ENCODE measurements at regions not wholly inside any gene's neighbourhood (a gene's known extent, or its start where the extent isn't known, plus 50 kb on each side); places are given as distances from the start of the nearest gene placed in this dataset.

DNA sequence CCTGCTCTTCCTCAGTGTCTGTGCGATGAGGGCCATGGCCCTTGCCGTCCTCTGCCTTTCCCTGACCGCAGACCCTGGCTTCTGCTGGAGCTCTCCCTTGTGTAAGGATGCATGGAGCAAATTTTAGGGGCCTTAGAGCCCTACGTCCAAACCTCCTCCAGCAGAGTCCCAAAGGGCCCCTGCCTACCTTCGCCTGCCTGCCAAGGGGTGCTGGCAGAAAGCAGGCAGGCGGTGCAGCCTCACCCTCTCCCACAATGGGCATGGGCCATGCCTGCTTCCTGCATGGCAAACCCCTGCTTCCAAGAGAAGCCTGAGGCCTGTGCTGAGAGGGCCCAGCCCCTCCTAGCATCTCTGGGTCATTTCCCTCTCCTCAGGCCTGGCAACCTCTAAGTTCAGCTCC lies 71.3 kb upstream of the FGF3 start:
- no peak for TF ChIP-seq EZH2 (IDR thresholded peaks at IDR 0.05; ENCODE audit: borderline replicate concordance, low read depth, low read length, severe bottlenecking)
- TF ChIP-seq, protein P1, sequence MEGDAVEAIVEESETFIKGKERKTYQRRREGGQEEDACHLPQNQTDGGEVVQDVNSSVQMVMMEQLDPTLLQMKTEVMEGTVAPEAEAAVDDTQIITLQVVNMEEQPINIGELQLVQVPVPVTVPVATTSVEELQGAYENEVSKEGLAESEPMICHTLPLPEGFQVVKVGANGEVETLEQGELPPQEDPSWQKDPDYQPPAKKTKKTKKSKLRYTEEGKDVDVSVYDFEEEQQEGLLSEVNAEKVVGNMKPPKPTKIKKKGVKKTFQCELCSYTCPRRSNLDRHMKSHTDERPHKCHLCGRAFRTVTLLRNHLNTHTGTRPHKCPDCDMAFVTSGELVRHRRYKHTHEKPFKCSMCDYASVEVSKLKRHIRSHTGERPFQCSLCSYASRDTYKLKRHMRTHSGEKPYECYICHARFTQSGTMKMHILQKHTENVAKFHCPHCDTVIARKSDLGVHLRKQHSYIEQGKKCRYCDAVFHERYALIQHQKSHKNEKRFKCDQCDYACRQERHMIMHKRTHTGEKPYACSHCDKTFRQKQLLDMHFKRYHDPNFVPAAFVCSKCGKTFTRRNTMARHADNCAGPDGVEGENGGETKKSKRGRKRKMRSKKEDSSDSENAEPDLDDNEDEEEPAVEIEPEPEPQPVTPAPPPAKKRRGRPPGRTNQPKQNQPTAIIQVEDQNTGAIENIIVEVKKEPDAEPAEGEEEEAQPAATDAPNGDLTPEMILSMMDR (IDR thresholded peaks at IDR 0.05; ENCODE audit: borderline replicate concordance, extremely low read depth, low read length, poor library complexity, severe bottlenecking): no peak
- Histone ChIP-seq H3K36me3 (ENCODE audit: insufficient read depth, low read length) (no peaks in the 10 kb centered on the region), H3K4me2 (ENCODE audit: insufficient read depth, low read length) (no peak overlapping the region), H3K79me2 (ENCODE audit: insufficient read depth, low read length) (no peaks in the 10 kb centered on the region), H3K4me1 (ENCODE audit: insufficient read depth, low read length) (peaks cover 4% of the 10 kb centered on the region; the same call in 1 of the 2 replicates), H3K9me3 (ENCODE audit: insufficient read depth, low read length, severe bottlenecking) (no peaks in the 10 kb centered on the region), H3K27ac (ENCODE audit: low read length) (no peak overlapping the region), H3K9ac (ENCODE audit: low read depth, low read length) (no peak overlapping the region), H4K20me1 (ENCODE audit: insufficient read depth, low read length) (peaks cover 4% of the 10 kb centered on the region), H3K4me3 (ENCODE audit: low read depth in 1 of 2, low read length in 2 of 2) (no peak overlapping the region), H2AFZ (ENCODE audit: low read depth, low read length) (no peak overlapping the region), H3K27me3 (ENCODE audit: insufficient read depth, low read length, poor library complexity) (no peaks in the 10 kb centered on the region)
- DNase-seq (no peak), ATAC-seq (ENCODE audit: insufficient read depth, low read depth) (no peak)

DNA sequence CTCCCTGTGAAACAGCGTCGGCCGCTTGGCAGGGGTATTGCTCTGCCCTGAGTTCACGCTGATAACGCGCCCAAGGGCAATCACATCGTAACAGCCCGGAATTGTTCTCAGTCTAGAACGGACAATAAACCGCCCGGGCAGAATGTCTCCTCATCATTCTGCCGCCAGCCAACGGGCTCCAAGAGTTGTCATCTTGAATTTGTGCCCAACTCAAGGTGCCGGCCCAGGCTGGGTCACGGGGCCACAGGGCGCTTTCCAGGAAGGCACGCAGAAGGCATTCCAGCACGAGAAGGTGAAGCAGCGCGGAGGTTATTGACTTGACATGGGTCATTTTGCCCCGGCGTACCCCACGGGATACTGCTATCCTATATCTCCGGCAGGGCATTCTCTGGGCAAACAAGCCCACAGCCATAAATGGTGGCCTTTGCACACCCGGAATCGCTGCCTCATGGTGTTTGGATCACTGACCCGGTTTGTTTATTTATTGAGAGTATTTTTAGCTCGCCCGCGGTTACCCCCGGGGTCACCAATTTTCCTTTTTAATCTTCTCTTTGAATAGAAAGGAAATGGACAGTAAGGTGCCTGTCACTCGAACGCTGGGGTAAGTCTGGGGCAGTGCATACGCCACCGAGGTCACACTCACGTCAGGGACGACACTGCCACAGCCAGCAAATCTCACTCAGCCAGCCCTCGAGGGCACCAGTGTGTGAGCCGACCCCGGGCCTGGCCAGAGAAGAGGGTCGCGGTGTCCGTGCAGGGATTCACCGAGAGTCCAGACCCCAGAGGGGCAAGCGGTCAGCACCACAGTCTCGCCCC lies 72.4 kb upstream of the FGF3 start:
- no peaks in the 10 kb centered on the region for H3K27me3 ChIP-seq (ENCODE audit: insufficient read depth, low read length, poor library complexity)
- no peaks in the 10 kb centered on the region for H3K36me3 ChIP-seq (ENCODE audit: insufficient read depth, low read length)
- H3K4me3 ChIP-seq (ENCODE audit: low read depth in 1 of 2, low read length in 2 of 2): no peak overlapping the region
- H4K20me1 ChIP-seq (ENCODE audit: insufficient read depth, low read length): peaks cover 4% of the 10 kb centered on the region
- H3K4me1 ChIP-seq (ENCODE audit: insufficient read depth, low read length): peaks cover 4% of the 10 kb centered on the region; the same call in 1 of the 2 replicates
- H3K9me3 ChIP-seq (ENCODE audit: insufficient read depth, low read length, severe bottlenecking): no peaks in the 10 kb centered on the region
- no peaks in the 10 kb centered on the region for H3K79me2 ChIP-seq (ENCODE audit: insufficient read depth, low read length)
- no peak overlapping the region for H3K27ac ChIP-seq (ENCODE audit: low read length)
- TF ChIP-seq, protein P1 (IDR thresholded peaks at IDR 0.05; ENCODE audit: borderline replicate concordance, extremely low read depth, low read length, poor library complexity, severe bottlenecking): no peak
- TF ChIP-seq EZH2 (IDR thresholded peaks at IDR 0.05; ENCODE audit: borderline replicate concordance, low read depth, low read length, severe bottlenecking): no peak
- no peak overlapping the region for H3K4me2 ChIP-seq (ENCODE audit: insufficient read depth, low read length)
- H3K9ac ChIP-seq (ENCODE audit: low read depth, low read length): no peak overlapping the region
- no peak overlapping the region for H2AFZ ChIP-seq (ENCODE audit: low read depth, low read length)
- no peak for DNase-seq
- ATAC-seq (ENCODE audit: insufficient read depth, low read depth): no peak

DNA sequence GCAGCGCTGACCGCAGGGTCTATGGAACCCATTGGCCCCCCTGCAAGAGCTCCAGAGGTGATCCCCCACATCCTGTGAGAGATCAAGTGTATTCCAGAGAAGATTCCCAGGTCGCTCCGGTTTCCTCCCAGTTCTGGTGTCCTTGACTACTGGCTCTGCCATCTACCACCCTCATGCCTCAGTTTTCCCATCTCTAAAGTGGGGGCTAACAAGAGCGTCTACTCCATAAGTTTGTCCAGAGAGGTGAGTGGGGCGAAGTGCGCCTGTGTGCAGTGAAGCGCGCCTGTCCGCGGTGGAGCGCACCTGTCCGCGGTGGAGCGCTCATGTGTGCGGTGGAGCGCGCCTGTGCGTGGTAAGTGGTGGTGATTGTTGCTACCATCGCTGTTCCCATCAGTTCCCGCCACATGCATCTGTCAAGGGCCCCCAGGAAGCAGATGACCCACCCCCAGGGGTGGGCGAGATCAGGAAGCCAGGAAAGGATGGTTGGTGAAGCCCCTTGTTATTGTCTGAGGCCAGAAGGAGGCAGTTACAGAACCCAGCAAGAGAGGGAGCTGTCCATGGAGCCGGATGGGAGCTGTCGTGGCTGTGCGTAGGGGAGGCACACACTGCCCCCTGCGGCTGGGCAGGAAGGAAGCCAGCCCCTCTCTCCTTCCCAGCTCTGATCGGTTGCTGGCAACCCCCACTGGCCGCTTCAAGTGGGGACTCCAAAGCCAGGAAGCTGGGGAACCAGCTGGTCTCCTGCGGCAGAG lies 73.2 kb upstream of the FGF3 start:
- Histone ChIP-seq H3K4me1 (ENCODE audit: insufficient read depth, low read length) (peaks cover 4% of the 10 kb centered on the region; the same call in 1 of the 2 replicates), H3K9ac (ENCODE audit: low read depth, low read length) (no peak overlapping the region), H3K27ac (ENCODE audit: low read length) (no peak overlapping the region), H2AFZ (ENCODE audit: low read depth, low read length) (no peak overlapping the region), H3K27me3 (ENCODE audit: insufficient read depth, low read length, poor library complexity) (no peaks in the 10 kb centered on the region), H3K79me2 (ENCODE audit: insufficient read depth, low read length) (no peaks in the 10 kb centered on the region), H3K36me3 (ENCODE audit: insufficient read depth, low read length) (no peaks in the 10 kb centered on the region), H3K9me3 (ENCODE audit: insufficient read depth, low read length, severe bottlenecking) (no peaks in the 10 kb centered on the region), H3K4me3 (ENCODE audit: low read depth in 1 of 2, low read length in 2 of 2) (no peak overlapping the region), H4K20me1 (ENCODE audit: insufficient read depth, low read length) (peaks cover 4% of the 10 kb centered on the region), H3K4me2 (ENCODE audit: insufficient read depth, low read length) (no peak overlapping the region)
- TF ChIP-seq, protein P1 (IDR thresholded peaks at IDR 0.05; ENCODE audit: borderline replicate concordance, extremely low read depth, low read length, poor library complexity, severe bottlenecking): no peak
- no peak for TF ChIP-seq EZH2 (IDR thresholded peaks at IDR 0.05; ENCODE audit: borderline replicate concordance, low read depth, low read length, severe bottlenecking)
- ATAC-seq (ENCODE audit: insufficient read depth, low read depth) (no peak), DNase-seq (no peak)

Measured in DND-41 (cell line).